Thyroid gland (tissue), 4 donors: ENCODE measurements at regions not wholly inside any gene's neighbourhood (a gene's known extent, or its start where the extent isn't known, plus 50 kb on each side); places are given as distances from the start of the nearest gene placed in this dataset.
"Not testable (repeated sequence)": the region's sequence is repeated elsewhere in the genome, so short reads cannot be mapped to it uniquely, and the experiment has no call there.

Source experiments
- POLR2A ChIP-seq, 2 donors: fragments of 450-650 bp; IDR thresholded peaks; one replicate each; pipeline ENCODE4 v1.6.1; 2017; ENCODE audit warnings: antibody characterized with exemption in 2 of 2, mild to moderate bottlenecking in 2 of 2, moderate library complexity in 1 of 2
- TF ChIP-seq, protein P1 (sequence below), 6 experiments: fragments of 200-600 bp in 3 of 6; fragments of 450-650 bp in 3 of 6; sonication (generic) in 3 of 6; IDR thresholded peaks; one replicate each; pipeline ENCODE4 v1.5.1; 2016 to 2019; ENCODE audit warnings: antibody characterized with exemption in 6 of 6, mild to moderate bottlenecking in 2 of 6, inconsistent platforms in 1 of 6, moderate library complexity in 1 of 6

DNA sequence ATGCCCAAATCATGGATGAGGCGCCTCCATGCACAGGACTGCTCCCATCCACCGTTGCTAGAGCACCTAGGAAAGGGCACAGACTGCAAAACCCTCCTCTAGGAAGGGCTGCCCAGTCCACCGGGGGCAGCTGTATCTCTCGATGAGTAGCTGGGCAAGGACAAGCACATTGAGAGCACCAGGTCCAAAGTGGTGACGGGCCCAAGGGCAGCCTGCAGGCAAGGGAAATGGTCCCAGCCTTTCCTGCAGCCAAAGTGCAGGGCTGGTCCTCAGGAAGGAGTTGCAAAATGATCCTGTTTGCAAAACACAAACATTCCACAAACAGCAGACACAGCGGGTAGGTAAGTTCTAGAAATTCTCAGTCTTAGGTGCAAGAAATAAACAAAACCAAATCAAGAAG lies 158.8 kb downstream of the IGLL1 start:
- TF ChIP-seq, protein P1, sequence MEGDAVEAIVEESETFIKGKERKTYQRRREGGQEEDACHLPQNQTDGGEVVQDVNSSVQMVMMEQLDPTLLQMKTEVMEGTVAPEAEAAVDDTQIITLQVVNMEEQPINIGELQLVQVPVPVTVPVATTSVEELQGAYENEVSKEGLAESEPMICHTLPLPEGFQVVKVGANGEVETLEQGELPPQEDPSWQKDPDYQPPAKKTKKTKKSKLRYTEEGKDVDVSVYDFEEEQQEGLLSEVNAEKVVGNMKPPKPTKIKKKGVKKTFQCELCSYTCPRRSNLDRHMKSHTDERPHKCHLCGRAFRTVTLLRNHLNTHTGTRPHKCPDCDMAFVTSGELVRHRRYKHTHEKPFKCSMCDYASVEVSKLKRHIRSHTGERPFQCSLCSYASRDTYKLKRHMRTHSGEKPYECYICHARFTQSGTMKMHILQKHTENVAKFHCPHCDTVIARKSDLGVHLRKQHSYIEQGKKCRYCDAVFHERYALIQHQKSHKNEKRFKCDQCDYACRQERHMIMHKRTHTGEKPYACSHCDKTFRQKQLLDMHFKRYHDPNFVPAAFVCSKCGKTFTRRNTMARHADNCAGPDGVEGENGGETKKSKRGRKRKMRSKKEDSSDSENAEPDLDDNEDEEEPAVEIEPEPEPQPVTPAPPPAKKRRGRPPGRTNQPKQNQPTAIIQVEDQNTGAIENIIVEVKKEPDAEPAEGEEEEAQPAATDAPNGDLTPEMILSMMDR (IDR thresholded peaks at IDR 0.05) = not testable (repeated sequence)
- not testable (repeated sequence) for TF ChIP-seq POLR2A (IDR thresholded peaks at IDR 0.05)
